ENCODE measurements at regions not wholly inside any gene's neighbourhood (a gene's known extent, or its start where the extent isn't known, plus 50 kb on each side); places are given as distances from the start of the nearest gene placed in this dataset.

DNA sequence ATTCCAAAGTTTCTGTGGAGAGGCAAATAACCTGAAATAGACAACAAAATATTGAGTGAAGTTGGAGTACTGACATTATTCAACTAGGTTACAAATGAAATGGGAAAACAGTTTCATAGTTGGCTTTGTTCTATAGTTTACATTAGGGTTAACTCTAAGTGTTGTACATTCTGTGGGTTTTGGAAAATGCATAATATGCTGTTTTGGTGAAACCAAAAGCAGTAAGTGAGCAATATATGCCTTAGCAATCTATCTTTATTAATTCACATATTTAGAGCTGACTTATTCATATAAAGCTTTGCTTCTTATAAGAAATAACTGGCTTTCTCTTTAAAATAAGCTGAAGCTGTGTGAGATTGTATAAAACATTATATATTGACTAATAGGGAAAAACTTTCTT is 157.5 kb upstream of the AHI1 start:
- no peak for DNase-seq (ENCODE audit: low read depth, low spot score)
- TF ChIP-seq, protein P1, sequence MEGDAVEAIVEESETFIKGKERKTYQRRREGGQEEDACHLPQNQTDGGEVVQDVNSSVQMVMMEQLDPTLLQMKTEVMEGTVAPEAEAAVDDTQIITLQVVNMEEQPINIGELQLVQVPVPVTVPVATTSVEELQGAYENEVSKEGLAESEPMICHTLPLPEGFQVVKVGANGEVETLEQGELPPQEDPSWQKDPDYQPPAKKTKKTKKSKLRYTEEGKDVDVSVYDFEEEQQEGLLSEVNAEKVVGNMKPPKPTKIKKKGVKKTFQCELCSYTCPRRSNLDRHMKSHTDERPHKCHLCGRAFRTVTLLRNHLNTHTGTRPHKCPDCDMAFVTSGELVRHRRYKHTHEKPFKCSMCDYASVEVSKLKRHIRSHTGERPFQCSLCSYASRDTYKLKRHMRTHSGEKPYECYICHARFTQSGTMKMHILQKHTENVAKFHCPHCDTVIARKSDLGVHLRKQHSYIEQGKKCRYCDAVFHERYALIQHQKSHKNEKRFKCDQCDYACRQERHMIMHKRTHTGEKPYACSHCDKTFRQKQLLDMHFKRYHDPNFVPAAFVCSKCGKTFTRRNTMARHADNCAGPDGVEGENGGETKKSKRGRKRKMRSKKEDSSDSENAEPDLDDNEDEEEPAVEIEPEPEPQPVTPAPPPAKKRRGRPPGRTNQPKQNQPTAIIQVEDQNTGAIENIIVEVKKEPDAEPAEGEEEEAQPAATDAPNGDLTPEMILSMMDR (conservative IDR thresholded peaks at IDR 0.05) = no peak
- Mint-ChIP-seq H3K36me3 (ENCODE audit: low read depth) (peaks cover 7% of the 10 kb centered on the region), H3K9me3 (peaks cover 14% of the 10 kb centered on the region), H3K27ac (ENCODE audit: unreplicated experiment) (no peak overlapping the region), H3K4me1 (no peaks in the 10 kb centered on the region), H3K27me3 (ENCODE audit: low read depth) (no peaks in the 10 kb centered on the region), H3K4me3 (no peak overlapping the region)

DNA sequence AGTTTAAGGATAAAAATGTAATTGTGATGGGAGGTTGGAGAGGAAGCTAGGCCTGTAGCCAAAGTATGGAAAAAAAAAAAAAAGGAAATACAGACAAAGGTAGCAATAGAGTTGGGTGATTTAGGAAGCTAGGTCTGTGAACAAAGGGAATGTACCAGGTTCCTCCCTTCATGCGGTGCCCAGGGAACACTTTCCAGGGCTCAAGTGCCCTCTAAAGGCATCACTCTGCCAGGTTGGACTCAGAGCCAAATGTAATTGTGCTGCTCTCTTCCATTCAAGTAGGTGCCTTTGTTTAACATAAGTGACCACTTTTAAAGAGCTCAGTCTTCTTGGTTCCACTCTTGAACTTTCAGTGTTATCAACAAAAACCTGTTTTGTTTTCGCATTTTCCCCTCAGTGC is 159.7 kb upstream of the AHI1 start:
- Mint-ChIP-seq H3K4me1 (no peaks in the 10 kb centered on the region), H3K4me3 (no peak overlapping the region), H3K27ac (ENCODE audit: unreplicated experiment) (no peak overlapping the region), H3K27me3 (ENCODE audit: low read depth) (peaks cover 3% of the 10 kb centered on the region), H3K9me3 (peaks cover 21% of the 10 kb centered on the region), H3K36me3 (ENCODE audit: low read depth) (peaks cover 6% of the 10 kb centered on the region)
- TF ChIP-seq, protein P1 (conservative IDR thresholded peaks at IDR 0.05) = no peak
- no peak for DNase-seq (ENCODE audit: low read depth, low spot score)

DNA sequence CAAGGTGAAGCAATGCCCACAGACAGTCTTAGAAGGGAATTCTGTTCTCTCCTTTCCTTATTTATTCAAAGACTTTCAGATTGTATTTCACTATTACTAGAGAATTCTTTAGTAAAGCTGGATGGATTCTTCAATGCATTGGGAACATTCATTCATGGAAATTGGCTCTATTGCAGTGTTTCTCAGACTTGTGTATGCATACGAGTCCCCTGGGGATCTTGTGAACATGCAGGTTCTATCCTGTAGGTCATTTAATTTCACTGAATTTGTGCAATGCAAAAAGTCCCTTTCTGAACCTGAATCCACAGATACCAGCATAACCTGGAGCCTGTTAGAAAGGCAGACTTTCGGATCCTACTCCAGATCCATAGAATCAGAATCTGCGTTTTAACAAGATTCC is 160.9 kb upstream of the AHI1 start:
- DNase-seq (ENCODE audit: low read depth, low spot score) = no peak
- no peaks in the 10 kb centered on the region for H3K4me1 Mint-ChIP-seq
- no peak overlapping the region for H3K27ac Mint-ChIP-seq (ENCODE audit: unreplicated experiment)
- H3K4me3 Mint-ChIP-seq = no peak overlapping the region
- TF ChIP-seq, protein P1 (conservative IDR thresholded peaks at IDR 0.05) = no peak
- H3K9me3 Mint-ChIP-seq = peaks cover 23% of the 10 kb centered on the region
- peaks cover 6% of the 10 kb centered on the region for H3K36me3 Mint-ChIP-seq (ENCODE audit: low read depth)
- peaks cover 3% of the 10 kb centered on the region for H3K27me3 Mint-ChIP-seq (ENCODE audit: low read depth)

DNA sequence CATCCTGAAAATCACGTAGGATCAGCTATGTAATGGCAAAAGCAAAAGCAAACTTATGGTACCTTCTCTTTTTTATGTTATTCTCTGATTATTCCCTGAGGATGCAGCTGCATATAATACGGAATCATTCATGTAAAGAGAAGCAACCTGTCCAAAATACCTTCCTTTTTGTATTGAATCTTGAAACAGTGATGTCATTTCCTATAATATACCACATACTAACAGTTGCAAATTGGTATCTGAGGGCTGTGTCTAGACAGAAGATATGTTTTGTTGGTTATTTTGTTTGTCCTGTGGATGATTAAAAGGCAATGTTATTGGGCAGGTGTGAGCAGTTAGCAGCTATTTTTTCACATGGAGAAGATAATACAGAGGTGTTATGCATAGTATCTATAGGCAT is 161.4 kb upstream of the AHI1 start:
- TF ChIP-seq, protein P1 (conservative IDR thresholded peaks at IDR 0.05) = no peak
- Mint-ChIP-seq H3K4me3 (no peak overlapping the region), H3K4me1 (no peaks in the 10 kb centered on the region), H3K9me3 (peaks cover 21% of the 10 kb centered on the region), H3K36me3 (ENCODE audit: low read depth) (peaks cover 6% of the 10 kb centered on the region), H3K27me3 (ENCODE audit: low read depth) (peaks cover 3% of the 10 kb centered on the region), H3K27ac (ENCODE audit: unreplicated experiment) (no peak overlapping the region)
- no peak for DNase-seq (ENCODE audit: low read depth, low spot score)

DNA sequence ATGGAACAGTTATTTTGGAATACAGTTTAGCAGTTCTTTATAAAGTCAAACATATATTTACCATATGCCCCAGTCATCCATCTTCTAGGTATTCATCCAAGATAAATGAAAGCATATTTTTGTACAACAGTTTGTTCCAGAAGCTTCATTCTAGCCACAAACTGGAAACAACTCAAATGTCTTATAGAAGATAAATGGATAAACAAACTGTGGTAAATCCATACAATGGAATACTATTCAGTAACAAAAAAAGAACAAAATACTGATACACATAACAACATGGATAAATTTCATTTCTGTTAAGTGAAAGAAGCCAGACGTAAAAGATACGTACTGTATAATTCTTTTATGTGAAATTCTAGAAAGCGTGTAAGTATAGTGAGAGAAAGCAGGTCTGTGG is 167.0 kb upstream of the AHI1 start:
- peaks cover 4% of the 10 kb centered on the region for H3K36me3 Mint-ChIP-seq (ENCODE audit: low read depth)
- no peak overlapping the region for H3K27ac Mint-ChIP-seq (ENCODE audit: unreplicated experiment)
- no peak overlapping the region for H3K4me3 Mint-ChIP-seq
- TF ChIP-seq, protein P1 (conservative IDR thresholded peaks at IDR 0.05) = no peak
- H3K9me3 Mint-ChIP-seq = peaks cover 11% of the 10 kb centered on the region
- no peak for DNase-seq (ENCODE audit: low read depth, low spot score)
- peaks cover 6% of the 10 kb centered on the region for H3K27me3 Mint-ChIP-seq (ENCODE audit: low read depth)
- H3K4me1 Mint-ChIP-seq = peaks cover 8% of the 10 kb centered on the region

DNA sequence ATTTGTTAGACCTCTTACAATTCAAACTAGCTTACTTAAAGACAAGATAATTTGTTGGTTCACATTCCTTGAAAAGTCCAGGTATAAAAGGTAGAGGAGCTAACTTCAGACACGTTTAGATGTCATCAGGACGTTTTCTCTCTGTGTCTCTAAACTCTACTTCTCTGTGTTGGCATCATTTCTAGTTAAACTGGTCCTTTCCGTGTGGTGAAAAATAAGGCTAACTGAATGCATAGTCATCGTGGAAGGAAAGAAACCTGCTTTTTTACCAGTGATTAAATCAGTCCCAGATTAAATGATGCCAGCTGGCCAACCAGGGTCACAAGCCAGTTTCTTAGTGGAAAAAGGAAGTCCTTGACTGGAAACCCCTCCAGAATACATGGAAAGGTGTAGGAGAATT is 168.4 kb upstream of the AHI1 start:
- peaks cover 11% of the 10 kb centered on the region for H3K9me3 Mint-ChIP-seq
- no peak overlapping the region for H3K27ac Mint-ChIP-seq (ENCODE audit: unreplicated experiment)
- no peak for DNase-seq (ENCODE audit: low read depth, low spot score)
- peaks cover 4% of the 10 kb centered on the region for H3K36me3 Mint-ChIP-seq (ENCODE audit: low read depth)
- peaks cover 6% of the 10 kb centered on the region for H3K27me3 Mint-ChIP-seq (ENCODE audit: low read depth)
- peaks cover 8% of the 10 kb centered on the region for H3K4me1 Mint-ChIP-seq
- no peak overlapping the region for H3K4me3 Mint-ChIP-seq
- TF ChIP-seq, protein P1 (conservative IDR thresholded peaks at IDR 0.05) = no peak

Data from neural crest cell (in vitro differentiated cells).